Occipital lobe (tissue), 1 donor: ENCODE measurements at regions not wholly inside any gene's neighbourhood (a gene's known extent, or its start where the extent isn't known, plus 50 kb on each side); places are given as distances from the start of the nearest gene placed in this dataset.

Source experiments
- DNase-seq: peaks from one replicate; lab custom pipeline; 2025; lab: John Stamatoyannopoulos, UW

- no peak for DNase-seq
Measured at GRCh38 chr20:60820149-60820548, 431.9 kb upstream of the CDH4 start.

DNA sequence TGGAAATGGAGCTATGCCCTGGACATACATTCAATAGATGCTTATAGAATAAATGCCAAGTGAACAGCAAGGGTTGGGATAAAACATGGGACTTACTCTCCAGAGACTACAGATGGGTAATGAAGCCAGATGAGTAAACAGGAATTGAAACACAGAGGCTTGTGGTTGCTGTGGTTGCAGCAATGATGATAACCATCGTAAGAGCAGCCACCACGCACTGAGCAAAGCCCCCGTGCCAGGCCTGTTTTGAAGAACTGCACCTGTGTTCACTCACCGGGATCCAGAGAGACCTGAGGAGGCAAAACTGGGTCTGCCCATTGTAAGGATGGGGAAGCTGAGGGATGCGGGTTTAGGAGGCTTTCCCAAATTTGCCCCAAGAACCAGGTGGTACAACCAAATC is 431.1 kb upstream of the CDH4 start:
- no peak for DNase-seq

DNA sequence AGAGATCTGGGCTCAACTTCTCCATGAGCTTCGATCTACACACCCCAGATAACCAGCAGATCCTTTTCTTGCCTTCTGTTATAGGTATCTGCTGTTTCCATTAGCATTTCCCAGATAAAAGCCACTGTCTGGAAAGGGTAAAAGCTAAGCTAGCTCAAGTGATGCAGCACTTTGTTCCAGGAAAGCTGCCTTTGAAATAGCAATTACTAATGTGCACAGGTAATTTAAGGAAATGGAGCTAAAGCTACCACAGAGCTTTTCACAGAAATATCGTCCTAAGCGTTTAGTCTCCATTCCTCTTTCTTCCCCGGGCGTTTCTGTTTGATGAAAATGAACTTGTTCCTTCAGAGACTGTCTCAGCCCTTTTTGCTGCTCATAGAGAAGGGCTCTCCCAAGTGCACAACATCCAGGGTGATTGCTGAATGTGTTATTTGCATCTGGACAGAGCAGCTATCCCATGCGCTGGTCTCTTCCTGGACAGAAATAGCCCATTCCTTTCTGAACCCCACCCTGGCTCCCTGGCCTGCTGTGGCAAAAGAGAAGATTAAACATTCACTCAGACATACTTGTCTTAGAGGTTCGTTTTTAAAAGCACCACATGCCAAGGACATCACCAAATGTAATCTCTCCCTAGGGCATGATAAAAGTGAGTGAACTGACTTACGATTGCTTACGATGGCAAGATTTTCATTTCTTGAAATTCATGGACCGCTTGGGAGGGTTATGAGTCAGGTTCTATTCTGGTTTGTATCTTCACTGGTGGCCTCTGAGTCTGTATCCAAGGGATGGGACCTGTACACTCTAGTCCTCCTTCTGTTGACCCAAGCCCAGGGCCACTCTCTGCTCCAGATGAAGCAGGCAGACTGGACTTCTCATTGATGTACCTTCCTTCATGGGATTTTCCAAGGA is 429.1 kb upstream of the CDH4 start:
- no peak for DNase-seq

- DNase-seq = no peak
Measured at GRCh38 chr20:60835876-60836275, 416.2 kb upstream of the CDH4 start.

DNA sequence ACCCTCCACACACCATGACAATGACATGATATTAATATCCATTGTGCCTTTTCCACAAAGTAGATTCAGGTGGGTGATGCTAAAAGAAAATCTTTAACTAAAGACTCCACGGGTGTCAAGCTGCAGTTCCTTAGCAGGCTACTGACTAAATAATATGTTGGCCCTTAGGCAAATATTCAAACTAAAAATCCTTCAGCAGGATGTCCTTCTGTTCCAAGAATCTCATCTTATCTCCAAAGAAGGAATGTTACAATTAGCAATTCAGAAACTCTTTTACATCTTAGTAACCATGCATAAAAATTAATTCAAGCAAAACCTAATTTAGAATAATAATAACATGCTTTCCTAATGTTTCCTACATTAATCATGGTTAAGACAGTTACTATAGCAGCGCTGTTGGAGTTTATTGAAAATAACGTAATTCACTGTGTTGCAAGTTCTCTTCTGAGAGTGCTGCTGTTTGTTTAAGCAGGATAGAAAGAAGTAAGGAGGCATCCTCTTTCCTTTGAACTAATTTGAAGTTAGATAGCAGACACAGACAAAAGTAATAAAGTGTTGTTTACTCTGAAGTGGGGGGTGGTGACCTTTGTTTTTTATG is 414.8 kb upstream of the CDH4 start:
- DNase-seq = no peak

- DNase-seq = no peak
Measured at GRCh38 chr20:60838297-60838696, 413.8 kb upstream of the CDH4 start.

GRCh38 chr20:60840971-60841370 is 411.1 kb upstream of the CDH4 start:
- no peak for DNase-seq

DNA sequence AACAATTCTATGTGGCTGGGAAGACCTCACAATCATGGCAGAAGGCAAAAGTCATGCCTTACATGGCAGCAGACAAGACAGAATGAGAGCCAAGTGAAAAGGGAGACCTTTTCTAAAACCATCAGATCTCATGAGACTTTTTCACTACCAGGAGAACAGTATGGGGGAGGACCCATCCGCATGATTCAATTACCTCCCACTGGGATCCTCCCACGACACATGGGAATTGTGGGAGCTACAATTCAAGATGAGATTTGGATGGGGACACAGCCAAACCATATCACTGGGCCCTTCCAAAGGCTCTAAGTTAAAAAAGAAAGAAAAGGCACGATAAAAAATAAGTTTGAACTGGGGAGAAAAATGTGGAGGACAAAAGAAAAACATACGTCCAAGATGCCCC is 406.9 kb upstream of the CDH4 start:
- DNase-seq = no peak

GRCh38 chr20:60851826-60852704 is 400.0 kb upstream of the CDH4 start:
- DNase-seq = no peak

- no peak for DNase-seq
Measured at GRCh38 chr20:60857708-60858107, 394.4 kb upstream of the CDH4 start.

DNA sequence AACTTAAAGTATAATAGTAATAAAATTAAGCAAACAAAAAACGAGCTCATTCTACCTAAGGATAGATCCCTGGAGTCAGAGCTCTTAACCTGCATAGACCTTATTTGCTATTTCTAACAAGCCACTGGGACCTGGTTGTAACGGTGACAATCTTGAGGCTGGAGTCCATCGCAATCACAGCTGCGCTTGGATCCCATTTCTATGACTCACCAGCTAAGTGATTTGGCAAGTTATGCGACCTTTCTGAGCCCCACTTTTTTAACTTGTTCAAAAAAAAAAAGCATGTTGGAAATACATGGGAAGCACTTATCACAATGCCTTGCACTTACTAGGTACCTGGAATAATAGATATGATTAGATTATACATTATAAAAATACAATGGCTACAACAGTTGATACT is 389.5 kb upstream of the CDH4 start:
- DNase-seq = no peak

- no peak for DNase-seq
Measured at GRCh38 chr20:60863548-60863947, 388.5 kb upstream of the CDH4 start.

GRCh38 chr20:60867589-60867988 is 384.5 kb upstream of the CDH4 start:
- no peak for DNase-seq

DNA sequence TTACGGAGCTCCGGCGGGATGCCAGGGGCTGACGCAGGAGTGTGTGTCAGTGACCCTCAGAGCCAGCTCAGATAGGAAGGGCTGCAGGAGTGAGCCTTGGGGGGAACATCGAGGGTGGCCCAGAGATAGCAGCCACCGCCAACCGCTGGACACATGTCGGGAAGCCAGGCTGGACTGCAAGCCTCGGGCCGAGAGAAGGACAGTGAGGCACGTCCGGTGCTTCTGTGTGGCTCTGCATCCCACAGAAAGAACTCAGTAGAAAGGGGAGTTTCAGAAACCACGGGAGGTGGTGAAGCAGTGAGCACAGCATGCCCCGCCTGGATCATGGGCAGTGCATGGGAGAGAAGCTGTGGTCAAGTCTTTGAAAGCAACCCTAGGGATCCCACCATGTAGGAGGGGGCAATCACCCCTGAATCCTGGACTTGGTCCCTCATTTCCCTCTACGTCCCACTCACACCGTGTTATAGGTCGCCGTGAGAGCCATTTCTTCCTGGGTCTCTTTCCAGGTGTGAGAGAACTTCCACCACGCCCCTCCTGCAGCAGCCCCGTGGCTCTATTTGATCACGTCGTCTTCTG is 383.7 kb upstream of the CDH4 start:
- DNase-seq = no peak

DNA sequence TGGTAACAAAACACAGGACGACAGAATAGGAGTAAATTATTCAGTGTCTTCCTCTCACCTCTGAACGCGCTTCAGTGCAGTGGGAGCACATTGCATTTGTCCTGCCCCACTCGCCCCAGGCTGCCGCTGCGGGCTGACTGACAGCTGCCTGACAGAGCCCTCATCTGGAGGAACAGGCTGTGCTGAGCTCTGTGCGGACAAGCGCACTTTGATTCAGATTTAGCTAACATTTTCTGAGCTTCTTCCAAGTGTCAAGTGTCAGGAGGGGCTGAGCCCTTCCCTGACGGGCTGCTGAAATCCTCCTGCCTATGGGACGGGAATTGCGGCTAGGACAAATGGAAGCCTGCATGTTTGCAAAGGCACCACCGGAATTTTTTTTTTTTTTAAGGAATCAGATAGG is 383.0 kb upstream of the CDH4 start:
- no peak for DNase-seq

GRCh38 chr20:60869625-60870024 is 382.4 kb upstream of the CDH4 start:
- DNase-seq = no peak

DNA sequence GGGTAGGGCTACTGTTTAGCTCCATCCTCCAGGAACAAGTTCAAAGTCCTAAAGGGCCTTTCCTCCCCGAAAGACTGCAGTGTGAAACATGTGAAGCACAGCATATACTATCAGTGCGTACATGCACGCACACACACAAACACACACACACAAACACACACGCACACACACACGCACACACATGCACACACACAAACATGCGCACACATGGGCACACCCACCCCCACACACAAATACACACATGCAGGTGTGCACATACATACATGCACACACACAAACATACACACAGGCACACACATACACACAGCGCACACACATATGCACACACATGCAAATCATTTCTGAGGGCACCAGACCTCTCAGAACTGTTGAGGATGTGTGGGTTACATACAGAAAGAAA is 382.0 kb upstream of the CDH4 start:
- DNase-seq = no peak

DNA sequence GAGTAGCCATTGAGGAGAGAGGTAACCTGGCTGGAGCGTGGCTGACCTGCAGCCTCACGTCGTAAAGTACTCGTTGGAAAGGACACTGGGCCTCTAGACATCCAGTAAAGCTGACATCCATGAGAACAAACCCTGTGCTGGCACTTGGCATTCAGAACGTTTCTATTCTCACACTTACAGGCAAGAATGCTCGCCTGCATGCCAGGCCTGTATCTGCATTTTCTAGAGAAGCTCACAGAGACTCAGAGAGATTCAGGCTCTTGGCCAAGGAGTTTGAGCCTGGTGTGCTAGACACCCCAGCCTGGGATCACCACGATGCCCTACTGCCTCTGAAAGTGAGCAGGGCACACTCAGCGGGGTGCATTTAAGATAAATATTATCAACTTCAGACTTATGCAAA is 379.8 kb upstream of the CDH4 start:
- DNase-seq = no peak

DNA sequence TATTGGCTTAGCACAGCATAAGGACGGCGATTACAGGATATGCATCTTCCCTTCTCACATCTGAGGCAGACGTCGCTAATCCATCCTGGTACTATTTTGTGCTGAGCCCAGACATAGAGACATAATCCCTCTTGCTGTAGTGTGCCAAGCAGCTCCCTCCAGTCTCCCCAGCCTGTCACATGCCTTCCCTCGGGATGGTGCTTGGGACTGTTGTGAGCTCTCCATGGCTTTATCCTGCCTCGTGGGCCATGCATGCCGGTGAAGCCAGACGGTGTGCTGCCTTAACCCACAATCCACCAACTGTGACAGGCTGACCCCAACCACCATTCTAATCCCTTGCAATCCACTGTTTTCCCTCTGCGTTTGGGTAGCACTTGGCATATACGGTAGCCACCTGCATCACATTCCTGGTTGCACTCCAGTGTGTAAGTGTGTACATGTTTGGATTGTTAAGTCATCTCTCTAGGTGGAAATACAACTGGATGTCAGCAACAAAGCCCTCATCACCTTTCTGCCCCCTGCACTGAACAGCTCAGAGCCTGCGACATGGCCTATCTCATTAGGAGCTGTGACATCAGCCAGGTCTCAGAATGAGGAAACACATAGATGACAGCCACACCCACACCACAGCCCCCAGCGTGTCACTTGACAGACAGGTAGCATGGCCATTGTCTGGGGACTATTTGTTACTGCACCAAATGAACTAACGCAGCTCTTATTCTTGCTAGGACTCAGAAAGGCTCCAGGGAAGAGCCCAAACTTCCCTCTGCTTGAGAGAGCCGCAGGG is 374.8 kb upstream of the CDH4 start:
- no peak for DNase-seq

DNA sequence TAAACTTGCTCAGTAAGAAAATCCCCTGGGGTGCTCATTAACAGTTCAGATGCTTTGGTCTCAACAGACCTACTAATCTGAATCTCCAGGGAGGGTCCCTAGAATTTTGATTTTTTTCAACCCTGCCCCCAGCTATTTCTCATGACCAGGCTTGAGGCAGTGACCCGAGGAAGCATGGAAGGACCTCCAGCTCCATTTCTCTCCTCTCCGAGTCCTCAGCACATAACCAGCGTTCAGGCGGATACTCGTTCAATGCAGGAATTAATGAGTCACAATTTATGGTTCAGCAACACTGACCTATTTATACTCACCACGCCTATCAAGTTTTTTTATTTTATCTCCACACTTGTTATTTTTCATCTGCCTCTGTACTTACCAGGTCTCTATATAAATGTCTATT is 369.2 kb upstream of the CDH4 start:
- no peak for DNase-seq

DNA sequence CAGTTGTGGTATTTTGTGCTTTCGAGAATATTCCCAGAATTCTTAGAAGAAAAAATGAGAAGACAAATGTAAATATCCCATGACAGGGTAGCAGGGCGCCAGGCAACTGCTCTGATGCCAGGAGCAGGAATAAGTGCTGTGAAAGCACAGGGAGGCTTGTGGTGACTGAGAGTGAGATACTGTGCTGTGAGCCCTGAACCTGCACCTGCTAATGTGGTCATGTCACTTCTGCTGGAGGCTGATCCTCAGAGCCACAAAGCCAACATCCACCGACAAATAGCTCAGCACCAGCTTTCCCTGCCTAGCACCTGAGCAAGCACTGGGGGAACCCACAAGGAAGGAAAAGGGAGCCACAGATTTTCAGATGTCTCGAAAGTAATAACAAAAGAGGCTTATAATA is 368.6 kb upstream of the CDH4 start:
- DNase-seq = no peak
